ENCODE measurements at regions not wholly inside any gene's neighbourhood (a gene's known extent, or its start where the extent isn't known, plus 50 kb on each side); places are given as distances from the start of the nearest gene placed in this dataset.

DNA sequence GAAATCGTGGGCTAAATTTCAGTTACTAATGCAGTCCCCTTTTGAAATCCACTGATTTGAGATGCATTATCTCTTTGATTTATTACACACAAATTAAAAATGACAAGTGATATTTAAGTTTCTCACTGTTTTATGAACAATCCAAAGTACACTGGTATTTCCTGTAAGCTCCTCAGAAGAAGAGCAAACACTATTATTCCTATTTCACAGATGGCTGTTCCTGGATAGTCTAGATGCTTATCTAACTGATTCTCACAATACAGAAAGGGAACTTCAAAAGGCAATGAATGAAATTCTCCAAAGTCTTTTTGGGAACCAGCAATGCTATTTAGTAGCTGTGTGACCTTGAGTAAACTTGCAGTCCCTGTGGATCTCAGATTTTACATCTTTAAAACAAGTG lies 404.7 kb upstream of the DAB2 start:
- no peak for ATAC-seq
- WGBS, 4 donors = 78 to 83% (median 82%) methylated on average over 1 of the region's 1 CpG
- intact Hi-C loops (cut with DNase I) = no loop called here

DNA sequence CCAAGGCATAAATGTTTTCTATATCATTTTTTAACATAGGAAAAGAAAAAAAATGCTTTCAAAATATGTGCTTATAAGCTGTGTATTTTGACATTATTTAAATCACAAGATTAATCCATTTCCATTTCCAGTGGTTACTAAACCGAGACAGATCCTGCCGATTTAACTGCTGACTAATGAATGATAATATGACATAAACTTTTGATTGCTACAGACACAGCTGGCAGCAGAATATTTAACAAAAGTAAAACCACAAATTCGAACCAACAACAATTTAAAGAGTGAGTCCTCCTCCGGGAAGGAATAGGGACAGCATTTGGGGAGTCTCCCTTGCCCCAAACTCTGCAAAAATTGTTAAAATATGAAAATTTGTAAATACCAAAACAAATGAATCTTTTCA lies 401.3 kb upstream of the DAB2 start:
- WGBS, 4 donors = 68 to 73% (median 71%) methylated on average over 4 of the region's 4 CpGs
- Histone ChIP-seq H3K4me3 (no peak overlapping the region), H3K27ac (no peak overlapping the region), H3K27me3 (no peaks in the 10 kb centered on the region), H3K4me1 (no peaks in the 10 kb centered on the region), H3K36me3 (no peaks in the 10 kb centered on the region), H3K9me3 (no peaks in the 10 kb centered on the region)
- intact Hi-C loops (cut with DNase I) = no loop called here
- TF ChIP-seq POLR2A (IDR thresholded peaks at IDR 0.05) = no peak
- TF ChIP-seq, protein P1, sequence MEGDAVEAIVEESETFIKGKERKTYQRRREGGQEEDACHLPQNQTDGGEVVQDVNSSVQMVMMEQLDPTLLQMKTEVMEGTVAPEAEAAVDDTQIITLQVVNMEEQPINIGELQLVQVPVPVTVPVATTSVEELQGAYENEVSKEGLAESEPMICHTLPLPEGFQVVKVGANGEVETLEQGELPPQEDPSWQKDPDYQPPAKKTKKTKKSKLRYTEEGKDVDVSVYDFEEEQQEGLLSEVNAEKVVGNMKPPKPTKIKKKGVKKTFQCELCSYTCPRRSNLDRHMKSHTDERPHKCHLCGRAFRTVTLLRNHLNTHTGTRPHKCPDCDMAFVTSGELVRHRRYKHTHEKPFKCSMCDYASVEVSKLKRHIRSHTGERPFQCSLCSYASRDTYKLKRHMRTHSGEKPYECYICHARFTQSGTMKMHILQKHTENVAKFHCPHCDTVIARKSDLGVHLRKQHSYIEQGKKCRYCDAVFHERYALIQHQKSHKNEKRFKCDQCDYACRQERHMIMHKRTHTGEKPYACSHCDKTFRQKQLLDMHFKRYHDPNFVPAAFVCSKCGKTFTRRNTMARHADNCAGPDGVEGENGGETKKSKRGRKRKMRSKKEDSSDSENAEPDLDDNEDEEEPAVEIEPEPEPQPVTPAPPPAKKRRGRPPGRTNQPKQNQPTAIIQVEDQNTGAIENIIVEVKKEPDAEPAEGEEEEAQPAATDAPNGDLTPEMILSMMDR (IDR thresholded peaks at IDR 0.05) = no peak
- no peak for DNase-seq
- ATAC-seq = no peak

More for the DNA sequence above, 404.7 kb upstream of the DAB2 start:
- Histone ChIP-seq H3K27ac (no peak overlapping the region), H3K9me3 (no peaks in the 10 kb centered on the region), H3K36me3 (no peaks in the 10 kb centered on the region), H3K27me3 (no peaks in the 10 kb centered on the region), H3K4me3 (no peak overlapping the region), H3K4me1 (no peaks in the 10 kb centered on the region)
- no peak for DNase-seq
- TF ChIP-seq, protein P1 (IDR thresholded peaks at IDR 0.05) = no peak
- TF ChIP-seq POLR2A (IDR thresholded peaks at IDR 0.05) = no peak

DNA sequence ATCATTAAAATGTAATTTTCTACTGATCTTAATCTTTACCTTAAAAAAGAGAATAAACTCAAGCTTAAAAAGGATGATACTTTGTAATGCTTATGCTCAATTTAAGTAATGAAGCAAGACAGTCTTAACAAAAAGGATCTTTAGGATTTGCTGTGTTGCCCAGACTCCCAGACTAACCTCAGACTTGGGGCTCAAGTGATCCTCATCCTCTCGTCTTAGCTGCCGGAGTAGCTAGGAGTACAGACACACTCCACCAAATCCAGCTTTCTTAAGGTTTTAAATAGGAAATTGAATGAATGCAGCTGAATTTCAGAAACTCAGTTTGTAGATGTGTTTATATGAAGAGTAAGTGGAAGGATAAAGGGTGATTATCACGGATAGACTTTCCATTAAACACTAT lies 400.5 kb upstream of the DAB2 start:
- ATAC-seq (no peak), DNase-seq (no peak)
- TF ChIP-seq, protein P1 (IDR thresholded peaks at IDR 0.05) = no peak
- TF ChIP-seq POLR2A (IDR thresholded peaks at IDR 0.05) = no peak
- H3K4me1 ChIP-seq = no peaks in the 10 kb centered on the region
- H3K36me3 ChIP-seq = no peaks in the 10 kb centered on the region
- WGBS, 4 donors = 76 to 82% (median 77%) methylated on average over 3 of the region's 3 CpGs
- intact Hi-C loops (cut with DNase I) = no loop called here
- H3K27me3 ChIP-seq = no peaks in the 10 kb centered on the region
- H3K27ac ChIP-seq = no peak overlapping the region
- H3K4me3 ChIP-seq = no peak overlapping the region
- H3K9me3 ChIP-seq = no peaks in the 10 kb centered on the region

DNA sequence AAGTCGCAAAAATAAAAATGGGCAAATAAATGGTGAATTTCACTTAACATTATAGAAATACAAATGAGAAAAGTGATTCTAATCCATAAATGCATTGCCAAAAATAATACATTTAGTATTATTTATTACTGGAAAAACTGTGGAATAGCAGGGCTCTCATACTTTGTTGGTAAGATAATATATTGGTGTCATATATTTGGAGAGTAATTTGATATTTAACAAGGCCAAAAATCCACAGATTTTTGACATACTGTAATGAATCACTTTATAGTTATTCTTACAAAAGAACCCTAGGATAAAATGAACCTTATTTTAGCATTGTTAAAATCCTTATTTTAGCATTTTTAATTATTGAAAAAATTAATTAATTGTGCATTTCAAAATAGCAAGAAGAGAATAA lies 397.2 kb upstream of the DAB2 start:
- no peaks in the 10 kb centered on the region for H3K27me3 ChIP-seq
- no peak overlapping the region for H3K27ac ChIP-seq
- DNase-seq (no peak), ATAC-seq (no peak)
- no peaks in the 10 kb centered on the region for H3K36me3 ChIP-seq
- H3K4me1 ChIP-seq = no peaks in the 10 kb centered on the region
- no peak for TF ChIP-seq POLR2A (IDR thresholded peaks at IDR 0.05)
- TF ChIP-seq, protein P1 (IDR thresholded peaks at IDR 0.05) = no peak
- 95 to 98% (median 96%) methylated on average over 1 of the region's 1 CpG for WGBS, 4 donors
- no peaks in the 10 kb centered on the region for H3K9me3 ChIP-seq
- H3K4me3 ChIP-seq = no peak overlapping the region
- intact Hi-C loops (cut with DNase I) = no loop called here

Data from heart left ventricle (tissue), 16 donors.